CD4-positive, alpha-beta T cell (primary cell): ENCODE measurements at regions not wholly inside any gene's neighbourhood (a gene's known extent, or its start where the extent isn't known, plus 50 kb on each side); places are given as distances from the start of the nearest gene placed in this dataset.

Source experiments
- ATAC-seq: fragments of 200-7000 bp; cut with Tn5 transposase; one replicate; pipeline ENCODE4 v1.10.0; 2022; ENCODE audit warnings: mild to moderate bottlenecking; ENCODE audit not compliant: poor library complexity
- CTCF ChIA-PET: fragments of 350-600 bp; sonication (Branson Sonifier 250); formaldehyde crosslinking; loops from one replicate; lab custom pipeline; 2021; ENCODE audit warnings: antibody characterized with exemption, inconsistent platforms; lab: Charles Lee
- POLR2A ChIA-PET: fragments of 350-600 bp; sonication (Branson Sonifier 250); formaldehyde crosslinking; loops from one replicate; lab custom pipeline; 2021; ENCODE audit warnings: antibody characterized with exemption, inconsistent platforms; lab: Charles Lee
- DNase-seq, 14 experiments: peaks; one replicate each; pipeline ENCODE4 v3.0.0-alpha.2; 2013 to 2020; ENCODE audit warnings: mixed read lengths in 2 of 14
- H3K27ac ChIP-seq, 2 donors: one replicate each; pipeline versions ENCODE4 v1.5.1 to v1.7.0; 2013; ENCODE audit warnings: low read length in 2 of 2, low read depth in 1 of 2, mild to moderate bottlenecking in 1 of 2
- H3K27me3 ChIP-seq, 2 experiments: 1 replicate in 1 of 2; 2 replicates in 1 of 2; pipeline versions ENCODE4 v1.6.1 to v1.7.0; 2013; ENCODE audit warnings: low read length in 2 of 2, control low read depth in 1 of 2, mild to moderate bottlenecking in 1 of 2, moderate library complexity in 1 of 2; ENCODE audit not compliant: insufficient read depth in 2 of 2, control insufficient read depth in 1 of 2
- H3K36me3 ChIP-seq: one replicate; pipeline ENCODE4 v1.6.1; 2013; ENCODE audit warnings: low read length, control low read depth; ENCODE audit not compliant: insufficient read depth
- H3K4me1 ChIP-seq: one replicate; pipeline ENCODE4 v1.6.1; 2013; ENCODE audit warnings: low read length, control low read depth; ENCODE audit not compliant: insufficient read depth
- H3K4me3 ChIP-seq: one replicate; pipeline ENCODE4 v1.5.1; 2013; ENCODE audit warnings: mild to moderate bottlenecking, low read length, moderate library complexity
- H3K9me3 ChIP-seq, 2 experiments: 1 replicate in 1 of 2; 2 replicates in 1 of 2; pipeline versions ENCODE4 v1.6.1 to v1.7.0; 2013; ENCODE audit warnings: low read length in 2 of 2, mild to moderate bottlenecking in 2 of 2, control low read depth in 1 of 2, moderate library complexity in 1 of 2; ENCODE audit not compliant: control insufficient read depth in 1 of 2, insufficient read depth in 1 of 2
- H3K27ac Mint-ChIP-seq: one replicate; pipeline ENCODE4 v1.8.0; 2020; ENCODE audit warnings: mixed read lengths
- H3K27me3 Mint-ChIP-seq: one replicate; pipeline ENCODE4 v1.8.0; 2021; ENCODE audit warnings: mixed read lengths
- H3K36me3 Mint-ChIP-seq: one replicate; pipeline ENCODE4 v1.8.0; 2021; ENCODE audit warnings: low read depth, mixed read lengths
- H3K4me1 Mint-ChIP-seq: one replicate; pipeline ENCODE4 v1.8.0; 2021; ENCODE audit warnings: low read depth, mixed read lengths
- H3K4me3 Mint-ChIP-seq: one replicate; pipeline ENCODE4 v1.8.0; 2020; ENCODE audit warnings: mild to moderate bottlenecking, mixed read lengths
- H3K9me3 Mint-ChIP-seq: one replicate; pipeline ENCODE4 v1.8.0; 2020; ENCODE audit warnings: mixed read lengths
- CTCF ChIP-seq: fragments of 200-600 bp; IDR thresholded peaks from one replicate; pipeline ENCODE4 v1.8.0; 2022; ENCODE audit warnings: antibody characterized with exemption, mild to moderate bottlenecking
- intact Hi-C, 2 experiments: fragments of 100-400 bp; cut with DNase I in 1 of 2; cut with micrococcal nuclease in 1 of 2; formaldehyde crosslinking; loops; one replicate each; pipeline versions ENCODE4 v1.15.1 to v1.9.0; 2023 to 2025; cut with DNase I, micrococcal nuclease

- no peak overlapping the region for H3K27ac ChIP-seq
- POLR2A ChIA-PET: no interaction called here
- no peak for DNase-seq
- no peaks in the 10 kb centered on the region for H3K36me3 ChIP-seq
- intact Hi-C loops: no loop called here
- CTCF ChIA-PET: no interaction called here
- H3K27ac Mint-ChIP-seq: no peak overlapping the region
- peaks cover 6% of the 10 kb centered on the region for H3K27me3 Mint-ChIP-seq
- H3K9me3 Mint-ChIP-seq: no peaks in the 10 kb centered on the region
- H3K4me1 ChIP-seq: peaks cover 3% of the 10 kb centered on the region
- no peak overlapping the region for H3K4me3 ChIP-seq
- no peaks in the 10 kb centered on the region for H3K36me3 Mint-ChIP-seq
- no peak for TF ChIP-seq CTCF
- H3K27me3 ChIP-seq: no peaks in the 10 kb centered on the region
- H3K4me1 Mint-ChIP-seq: peaks cover 15% of the 10 kb centered on the region
- ATAC-seq: no peak
- H3K4me3 Mint-ChIP-seq: no peak overlapping the region
- no peaks in the 10 kb centered on the region for H3K9me3 ChIP-seq
These were observed 66.3 kb upstream of the SLC45A1 start for GRCh38 chr1:8251635-8252034.

- no peaks in the 10 kb centered on the region for H3K9me3 ChIP-seq
- no peak overlapping the region for H3K4me3 ChIP-seq
- no peaks in the 10 kb centered on the region for H3K36me3 ChIP-seq
- no peak overlapping the region for H3K27ac ChIP-seq
- Mint-ChIP-seq H3K9me3 (no peaks in the 10 kb centered on the region), H3K4me3 (no peak overlapping the region), H3K4me1 (peaks cover 15% of the 10 kb centered on the region), H3K36me3 (no peaks in the 10 kb centered on the region), H3K27ac (no peak overlapping the region), H3K27me3 (no peaks in the 10 kb centered on the region)
- POLR2A ChIA-PET: interaction anchor here (0.6 kb wide), 1 partner anchor 446 kb away, joined by 4 read pairs; no protein-coding TSS in a partner anchor
- no peak for TF ChIP-seq CTCF
- DNase-seq (no peak), ATAC-seq (no peak)
- H3K27me3 ChIP-seq: no peaks in the 10 kb centered on the region
- intact Hi-C loops: no loop called here
- H3K4me1 ChIP-seq: peaks cover 3% of the 10 kb centered on the region
- CTCF ChIA-PET: interaction anchor here (0.6 kb wide), 1 partner anchor 525 kb away, joined by 3 read pairs; no protein-coding TSS in a partner anchor
These were observed 68.1 kb upstream of the SLC45A1 start for GRCh38 chr1:8249838-8250237.

GRCh38 chr1:8247811-8248436, 70.0 kb upstream of the SLC45A1 start:
- Mint-ChIP-seq H3K9me3 (no peaks in the 10 kb centered on the region), H3K36me3 (no peaks in the 10 kb centered on the region), H3K4me3 (no peak overlapping the region), H3K27ac (no peak overlapping the region), H3K27me3 (no peaks in the 10 kb centered on the region), H3K4me1 (peaks cover 15% of the 10 kb centered on the region)
- H3K27me3 ChIP-seq: no peaks in the 10 kb centered on the region
- no peak for TF ChIP-seq CTCF
- no peak overlapping the region for H3K27ac ChIP-seq
- no peaks in the 10 kb centered on the region for H3K9me3 ChIP-seq
- ChIA-PET POLR2A (no interaction called here), CTCF (no interaction called here)
- H3K36me3 ChIP-seq: no peaks in the 10 kb centered on the region
- H3K4me1 ChIP-seq: peaks cover 3% of the 10 kb centered on the region
- H3K4me3 ChIP-seq: no peak overlapping the region
- intact Hi-C loops: no loop called here
- no peak for DNase-seq
- ATAC-seq: no peak
